ENCODE measurements at regions not wholly inside any gene's neighbourhood (a gene's known extent, or its start where the extent isn't known, plus 50 kb on each side); places are given as distances from the start of the nearest gene placed in this dataset.

DNA sequence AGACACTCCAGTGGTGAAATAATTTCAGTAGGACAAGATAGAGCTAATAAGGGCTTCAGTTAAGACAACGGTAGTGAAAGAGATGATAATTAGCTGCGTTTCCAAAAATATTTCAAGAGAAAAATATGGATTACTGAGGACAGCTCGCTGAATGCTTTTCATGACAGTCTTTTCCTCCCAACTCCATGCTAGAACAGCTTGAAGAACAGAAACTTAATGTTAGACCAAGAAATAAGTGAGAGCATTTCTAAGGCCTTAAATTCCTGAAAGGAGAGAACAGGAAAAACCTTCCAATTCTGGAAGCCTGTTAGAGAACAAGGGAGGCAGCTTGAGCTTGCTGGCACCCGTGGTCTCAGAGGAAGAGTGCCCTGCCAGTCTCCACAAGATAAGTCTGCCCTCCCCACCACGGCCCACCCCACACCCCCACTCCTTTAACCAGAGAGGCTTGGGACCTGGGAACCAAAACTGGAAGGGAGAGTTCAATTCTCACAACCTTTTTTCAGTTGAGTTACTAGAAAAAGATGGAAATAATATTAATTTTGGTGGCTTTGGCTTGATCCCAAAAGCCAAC, 1148.0 kb upstream of the CELF2 start:
- no peak overlapping the region for H3K23ac ChIP-seq (ENCODE audit: low read length)
- H3K79me2 ChIP-seq (ENCODE audit: control insufficient read depth, insufficient read depth, low read length): no peaks in the 10 kb centered on the region
- WGBS (ENCODE audit: extremely low coverage, insufficient coverage, low lambda C conversion rate): no CpG with 5 or more reads among the region's 5 CpGs
- no peaks in the 10 kb centered on the region for H3K4me1 ChIP-seq (ENCODE audit: control insufficient read depth, low read depth, low read length)
- H4K5ac ChIP-seq (ENCODE audit: low read length): no peak overlapping the region
- no peak overlapping the region for H3K4me3 ChIP-seq (ENCODE audit: low read length)
- no peak overlapping the region for H3K27ac ChIP-seq (ENCODE audit: low read depth, low read length)
- H3K79me1 ChIP-seq (ENCODE audit: low read length): no peaks in the 10 kb centered on the region
- H4K8ac ChIP-seq (ENCODE audit: low read depth, low read length): no peak overlapping the region
- no peaks in the 10 kb centered on the region for H3K27me3 ChIP-seq (ENCODE audit: insufficient read depth, low read length, poor library complexity)
- no peak overlapping the region for H2BK120ac ChIP-seq (ENCODE audit: low read depth, low read length)
- H3K4ac ChIP-seq (ENCODE audit: low read depth, low read length): no peak overlapping the region
- H2AK5ac ChIP-seq (ENCODE audit: low read length): no peak overlapping the region
- H2BK5ac ChIP-seq (ENCODE audit: low read length): no peak overlapping the region
- H3K18ac ChIP-seq (ENCODE audit: low read length): no peak overlapping the region
- H3K9ac ChIP-seq (ENCODE audit: low read length): no peak overlapping the region
- no peak overlapping the region for H3K56ac ChIP-seq (ENCODE audit: low read length)
- no peak for DNase-seq
- H3K36me3 ChIP-seq (ENCODE audit: control insufficient read depth, insufficient read depth, low read length): no peaks in the 10 kb centered on the region
- no peak overlapping the region for H3K4me2 ChIP-seq (ENCODE audit: low read length)
- no peak overlapping the region for H2BK15ac ChIP-seq (replicated peaks; ENCODE audit: low read depth)

DNA sequence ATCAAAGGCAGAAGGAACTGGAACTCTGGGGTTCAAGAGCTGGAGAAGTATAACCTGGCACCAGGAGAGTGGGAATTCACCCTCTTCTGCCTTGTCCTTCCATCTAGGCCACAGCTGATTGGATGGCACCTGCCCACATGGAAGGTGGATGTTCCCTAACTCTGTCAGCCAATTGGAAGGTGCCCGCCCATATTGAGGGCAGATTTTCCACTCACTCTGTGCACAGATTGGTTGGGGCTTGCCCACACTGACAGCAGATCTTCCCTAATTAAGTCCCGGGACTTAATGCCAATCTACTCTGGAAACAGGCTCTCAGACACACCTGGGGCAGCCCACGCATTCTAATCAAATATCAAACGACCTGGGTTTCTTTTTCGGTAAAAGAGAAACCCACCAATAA, 1142.3 kb upstream of the CELF2 start:
- H3K18ac ChIP-seq (ENCODE audit: low read length): no peak overlapping the region
- H2BK5ac ChIP-seq (ENCODE audit: low read length): no peak overlapping the region
- DNase-seq: no peak
- no peaks in the 10 kb centered on the region for H3K4me1 ChIP-seq (ENCODE audit: control insufficient read depth, low read depth, low read length)
- H3K56ac ChIP-seq (ENCODE audit: low read length): no peak overlapping the region
- no peak overlapping the region for H3K4me2 ChIP-seq (ENCODE audit: low read length)
- H4K5ac ChIP-seq (ENCODE audit: low read length): no peak overlapping the region
- H3K27ac ChIP-seq (ENCODE audit: low read depth, low read length): no peak overlapping the region
- H3K4me3 ChIP-seq (ENCODE audit: low read length): no peak overlapping the region
- no peak overlapping the region for H2BK120ac ChIP-seq (ENCODE audit: low read depth, low read length)
- H2AK5ac ChIP-seq (ENCODE audit: low read length): no peak overlapping the region
- no CpG with 5 or more reads among the region's 5 CpGs for WGBS (ENCODE audit: extremely low coverage, insufficient coverage, low lambda C conversion rate)
- H4K8ac ChIP-seq (ENCODE audit: low read depth, low read length): no peak overlapping the region
- H3K23ac ChIP-seq (ENCODE audit: low read length): no peak overlapping the region
- no peak overlapping the region for H3K4ac ChIP-seq (ENCODE audit: low read depth, low read length)
- no peak overlapping the region for H3K9ac ChIP-seq (ENCODE audit: low read length)
- no peaks in the 10 kb centered on the region for H3K27me3 ChIP-seq (ENCODE audit: insufficient read depth, low read length, poor library complexity)
- no peaks in the 10 kb centered on the region for H3K79me1 ChIP-seq (ENCODE audit: low read length)
- H3K36me3 ChIP-seq (ENCODE audit: control insufficient read depth, insufficient read depth, low read length): no peaks in the 10 kb centered on the region
- H3K79me2 ChIP-seq (ENCODE audit: control insufficient read depth, insufficient read depth, low read length): no peaks in the 10 kb centered on the region
- no peak overlapping the region for H2BK15ac ChIP-seq (replicated peaks; ENCODE audit: low read depth)

GRCh38 chr10:9877978-9878377, 1139.7 kb upstream of the CELF2 start:
- Histone ChIP-seq H3K23ac (ENCODE audit: low read length) (no peak overlapping the region), H3K36me3 (ENCODE audit: control insufficient read depth, insufficient read depth, low read length) (no peaks in the 10 kb centered on the region), H3K4ac (ENCODE audit: low read depth, low read length) (no peak overlapping the region), H3K18ac (ENCODE audit: low read length) (no peak overlapping the region), H3K4me3 (ENCODE audit: low read length) (no peak overlapping the region), H3K56ac (ENCODE audit: low read length) (no peak overlapping the region), H2AK5ac (ENCODE audit: low read length) (no peak overlapping the region), H3K79me1 (ENCODE audit: low read length) (no peaks in the 10 kb centered on the region), H2BK5ac (ENCODE audit: low read length) (no peak overlapping the region), H2BK15ac (replicated peaks; ENCODE audit: low read depth) (no peak overlapping the region), H3K79me2 (ENCODE audit: control insufficient read depth, insufficient read depth, low read length) (no peaks in the 10 kb centered on the region), H3K4me2 (ENCODE audit: low read length) (no peak overlapping the region), H3K27me3 (ENCODE audit: insufficient read depth, low read length, poor library complexity) (no peaks in the 10 kb centered on the region), H3K4me1 (ENCODE audit: control insufficient read depth, low read depth, low read length) (no peaks in the 10 kb centered on the region), H4K8ac (ENCODE audit: low read depth, low read length) (no peak overlapping the region), H4K5ac (ENCODE audit: low read length) (no peak overlapping the region), H3K9ac (ENCODE audit: low read length) (no peak overlapping the region), H2BK120ac (ENCODE audit: low read depth, low read length) (no peak overlapping the region), H3K27ac (ENCODE audit: low read depth, low read length) (no peak overlapping the region)
- no CpG with 5 or more reads among the region's 12 CpGs for WGBS (ENCODE audit: extremely low coverage, insufficient coverage, low lambda C conversion rate)
- DNase-seq: no peak

GRCh38 chr10:9878383-9878782, 1139.3 kb upstream of the CELF2 start:
- Histone ChIP-seq H4K8ac (ENCODE audit: low read depth, low read length) (no peak overlapping the region), H3K23ac (ENCODE audit: low read length) (no peak overlapping the region), H3K56ac (ENCODE audit: low read length) (no peak overlapping the region), H3K36me3 (ENCODE audit: control insufficient read depth, insufficient read depth, low read length) (no peaks in the 10 kb centered on the region), H3K27me3 (ENCODE audit: insufficient read depth, low read length, poor library complexity) (no peaks in the 10 kb centered on the region), H3K4me1 (ENCODE audit: control insufficient read depth, low read depth, low read length) (no peaks in the 10 kb centered on the region), H3K27ac (ENCODE audit: low read depth, low read length) (no peak overlapping the region), H4K5ac (ENCODE audit: low read length) (no peak overlapping the region), H2BK5ac (ENCODE audit: low read length) (no peak overlapping the region), H3K4me2 (ENCODE audit: low read length) (no peak overlapping the region), H3K18ac (ENCODE audit: low read length) (no peak overlapping the region), H3K4me3 (ENCODE audit: low read length) (no peak overlapping the region), H3K4ac (ENCODE audit: low read depth, low read length) (no peak overlapping the region), H2AK5ac (ENCODE audit: low read length) (no peak overlapping the region), H2BK15ac (replicated peaks; ENCODE audit: low read depth) (no peak overlapping the region), H2BK120ac (ENCODE audit: low read depth, low read length) (no peak overlapping the region), H3K79me2 (ENCODE audit: control insufficient read depth, insufficient read depth, low read length) (no peaks in the 10 kb centered on the region), H3K9ac (ENCODE audit: low read length) (no peak overlapping the region), H3K79me1 (ENCODE audit: low read length) (no peaks in the 10 kb centered on the region)
- no CpG with 5 or more reads among the region's 10 CpGs for WGBS (ENCODE audit: extremely low coverage, insufficient coverage, low lambda C conversion rate)
- DNase-seq: no peak

DNA sequence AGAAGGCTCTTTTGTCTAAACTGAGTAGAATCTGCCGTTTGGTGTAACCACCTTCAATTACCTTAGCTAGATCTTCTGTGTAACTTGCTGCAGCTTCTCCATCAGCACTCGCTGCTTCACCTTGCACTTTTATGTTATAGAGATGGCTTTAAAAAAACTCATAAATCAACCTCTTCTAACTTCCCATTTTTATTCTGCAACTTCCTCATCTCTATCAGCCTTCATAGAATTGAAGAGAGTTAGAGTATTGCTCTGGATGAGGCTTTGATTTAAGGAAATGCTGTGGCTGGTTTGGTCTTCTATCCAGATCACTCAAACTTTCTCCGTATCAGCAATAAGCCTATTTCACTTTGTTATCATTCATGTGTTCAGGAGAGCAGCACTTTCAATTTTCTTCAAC, 1131.9 kb upstream of the CELF2 start:
- Histone ChIP-seq H3K79me1 (ENCODE audit: low read length) (no peaks in the 10 kb centered on the region), H3K79me2 (ENCODE audit: control insufficient read depth, insufficient read depth, low read length) (no peaks in the 10 kb centered on the region), H4K5ac (ENCODE audit: low read length) (no peak overlapping the region), H3K4me1 (ENCODE audit: control insufficient read depth, low read depth, low read length) (no peaks in the 10 kb centered on the region), H3K4me3 (ENCODE audit: low read length) (no peak overlapping the region), H4K8ac (ENCODE audit: low read depth, low read length) (no peak overlapping the region), H3K23ac (ENCODE audit: low read length) (no peak overlapping the region), H3K27ac (ENCODE audit: low read depth, low read length) (no peak overlapping the region), H3K18ac (ENCODE audit: low read length) (no peak overlapping the region), H3K4me2 (ENCODE audit: low read length) (no peak overlapping the region), H3K27me3 (ENCODE audit: insufficient read depth, low read length, poor library complexity) (no peaks in the 10 kb centered on the region), H3K36me3 (ENCODE audit: control insufficient read depth, insufficient read depth, low read length) (no peaks in the 10 kb centered on the region), H2BK5ac (ENCODE audit: low read length) (no peak overlapping the region), H2AK5ac (ENCODE audit: low read length) (no peak overlapping the region), H3K9ac (ENCODE audit: low read length) (no peak overlapping the region), H2BK120ac (ENCODE audit: low read depth, low read length) (no peak overlapping the region), H3K4ac (ENCODE audit: low read depth, low read length) (no peak overlapping the region), H2BK15ac (replicated peaks; ENCODE audit: low read depth) (no peak overlapping the region), H3K56ac (ENCODE audit: low read length) (no peak overlapping the region)
- DNase-seq: no peak
- WGBS (ENCODE audit: extremely low coverage, insufficient coverage, low lambda C conversion rate): no CpG with 5 or more reads among the region's 3 CpGs

DNA sequence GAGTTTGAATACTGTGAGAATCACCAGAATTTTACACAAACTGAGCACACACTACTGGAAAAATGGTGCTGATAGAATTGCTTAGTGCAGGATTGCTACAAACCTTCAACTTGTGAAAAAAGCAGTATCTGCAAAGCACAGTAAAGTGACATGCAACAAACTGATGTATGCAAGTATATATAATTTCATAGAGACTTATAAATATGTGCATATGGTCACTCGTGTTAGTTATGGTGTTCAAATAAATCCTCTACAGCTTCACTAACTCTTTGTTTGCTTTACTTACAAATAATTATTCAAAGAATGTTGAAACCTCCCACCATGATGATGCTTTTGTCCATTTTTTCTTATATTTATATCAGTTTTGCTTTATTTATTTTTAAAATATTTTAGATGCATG, 1130.9 kb upstream of the CELF2 start:
- no peak overlapping the region for H2BK5ac ChIP-seq (ENCODE audit: low read length)
- H3K18ac ChIP-seq (ENCODE audit: low read length): no peak overlapping the region
- no peaks in the 10 kb centered on the region for H3K27me3 ChIP-seq (ENCODE audit: insufficient read depth, low read length, poor library complexity)
- no CpG with 5 or more reads among the region's 1 CpG for WGBS (ENCODE audit: extremely low coverage, insufficient coverage, low lambda C conversion rate)
- no peaks in the 10 kb centered on the region for H3K79me2 ChIP-seq (ENCODE audit: control insufficient read depth, insufficient read depth, low read length)
- H3K4ac ChIP-seq (ENCODE audit: low read depth, low read length): no peak overlapping the region
- no peak overlapping the region for H3K4me3 ChIP-seq (ENCODE audit: low read length)
- no peak overlapping the region for H3K27ac ChIP-seq (ENCODE audit: low read depth, low read length)
- H2BK15ac ChIP-seq (replicated peaks; ENCODE audit: low read depth): no peak overlapping the region
- no peaks in the 10 kb centered on the region for H3K36me3 ChIP-seq (ENCODE audit: control insufficient read depth, insufficient read depth, low read length)
- H2AK5ac ChIP-seq (ENCODE audit: low read length): no peak overlapping the region
- no peak overlapping the region for H3K4me2 ChIP-seq (ENCODE audit: low read length)
- H3K56ac ChIP-seq (ENCODE audit: low read length): no peak overlapping the region
- H3K4me1 ChIP-seq (ENCODE audit: control insufficient read depth, low read depth, low read length): no peaks in the 10 kb centered on the region
- H3K79me1 ChIP-seq (ENCODE audit: low read length): no peaks in the 10 kb centered on the region
- H4K8ac ChIP-seq (ENCODE audit: low read depth, low read length): no peak overlapping the region
- H2BK120ac ChIP-seq (ENCODE audit: low read depth, low read length): no peak overlapping the region
- no peak overlapping the region for H3K23ac ChIP-seq (ENCODE audit: low read length)
- no peak overlapping the region for H4K5ac ChIP-seq (ENCODE audit: low read length)
- no peak for DNase-seq
- no peak overlapping the region for H3K9ac ChIP-seq (ENCODE audit: low read length)

All from mesendoderm (in vitro differentiated cells).